SK-N-SH (cell line): ENCODE measurements at regions not wholly inside any gene's neighbourhood (a gene's known extent, or its start where the extent isn't known, plus 50 kb on each side); places are given as distances from the start of the nearest gene placed in this dataset.

Experiments
- CTCF ChIA-PET: fragments of 300-600, 350-600 bp; formaldehyde crosslinking; extraction: SDS; loops from one replicate; lab custom pipeline; 2021; lab: Yijun Ruan, JAX
- POLR2A ChIA-PET: fragments of 350-600 bp; sonication (Branson Sonifier 250); formaldehyde crosslinking; extraction: SDS; loops from one replicate; lab custom pipeline; 2020; ENCODE audit warnings: antibody characterized with exemption, inconsistent platforms; lab: Yijun Ruan, JAX
- DNase-seq: peaks from one replicate; pipeline ENCODE4 v3.0.0; 2012
- H2AFZ ChIP-seq: fragments of 200-600 bp; sonication (generic); 2 replicates; pipeline ENCODE4 v1.8.1; 2016; ENCODE audit warnings: antibody characterized with exemption, mild to moderate bottlenecking, low read depth
- H3F3A ChIP-seq: fragments of 200-600 bp; sonication (generic); replicated peaks from 2 replicates; pipeline ENCODE3; 2016; ENCODE audit warnings: antibody characterized with exemption, mild to moderate bottlenecking; ENCODE audit not compliant: insufficient read depth
- H3K27ac ChIP-seq, 2 experiments: fragments of 200-500 bp in 1 of 2; fragments of 200-600 bp in 1 of 2; sonication (Bioruptor generic) in 1 of 2; sonication (generic), shearing (Covaris generic) in 1 of 2; 2 replicates each; pipeline versions ENCODE4 v1.5.1 to v1.6.1; 2014 to 2016; ENCODE audit warnings: low read depth in 2 of 2, inconsistent platforms in 1 of 2, low read length in 1 of 2, mild to moderate bottlenecking in 1 of 2, mixed read lengths in 1 of 2
- H3K27me3 ChIP-seq: fragments of 200-600 bp; sonication (generic), shearing (Covaris generic); 2 replicates; pipeline ENCODE4 v1.6.1; 2016; ENCODE audit warnings: mixed run types; ENCODE audit not compliant: insufficient read depth
- H3K36me3 ChIP-seq, 2 experiments: fragments of 200-500 bp in 1 of 2; fragments of 200-600 bp in 1 of 2; sonication (Bioruptor generic) in 1 of 2; sonication (generic) in 1 of 2; replicated peaks in 1 of 2; 2 replicates each; pipeline versions ENCODE3 to v1.5.1; 2014 to 2016; ENCODE audit warnings: low read length in 1 of 2, mild to moderate bottlenecking in 1 of 2; ENCODE audit not compliant: insufficient read depth in 2 of 2, control insufficient read depth in 1 of 2
- H3K4me1 ChIP-seq, 2 experiments: fragments of 200-500 bp in 1 of 2; fragments of 200-600 bp in 1 of 2; sonication (Bioruptor generic) in 1 of 2; sonication (generic), shearing (Covaris generic) in 1 of 2; 2 replicates each; pipeline versions ENCODE4 v1.5.1 to v1.6.1; 2014 to 2016; ENCODE audit warnings: low read depth in 1 of 2, low read length in 1 of 2, mixed run types in 1 of 2; ENCODE audit not compliant: insufficient read depth in 2 of 2, control insufficient read depth in 1 of 2
- H3K4me2 ChIP-seq: fragments of 200-600 bp; sonication (generic), shearing (Covaris generic); 2 replicates; pipeline ENCODE4 v1.6.1; 2017; ENCODE audit warnings: mixed run types
- H3K4me3 ChIP-seq, 2 experiments: fragments of 200-500 bp in 1 of 2; fragments of 200-600 bp in 1 of 2; sonication (Bioruptor generic) in 1 of 2; sonication (generic), shearing (Covaris generic) in 1 of 2; 2 replicates each; pipeline versions ENCODE4 v1.5.1 to v1.8.1; 2014 to 2016; ENCODE audit warnings: low read depth in 2 of 2, inconsistent platforms in 1 of 2, low read length in 1 of 2, mild to moderate bottlenecking in 1 of 2, mixed read lengths in 1 of 2, moderate library complexity in 1 of 2
- H3K79me2 ChIP-seq: fragments of 200-600 bp; sonication (generic); 2 replicates; pipeline ENCODE4 v1.8.1; 2017; ENCODE audit warnings: mild to moderate bottlenecking; ENCODE audit not compliant: insufficient read depth
- H3K9ac ChIP-seq: fragments of 200-600 bp; sonication (generic); 2 replicates; pipeline ENCODE4 v1.6.1; 2017; ENCODE audit warnings: mixed run types
- H3K9me2 ChIP-seq: fragments of 200-600 bp; sonication (generic); 2 replicates; pipeline ENCODE4 v1.6.1; 2017; ENCODE audit warnings: mixed run types
- H3K9me3 ChIP-seq: fragments of 200-600 bp; sonication (generic); 2 replicates; pipeline ENCODE4 v1.6.1; 2017; ENCODE audit warnings: mixed run types, mild to moderate bottlenecking, moderate library complexity
- H4K20me1 ChIP-seq: fragments of 200-600 bp; sonication (generic); 2 replicates; pipeline ENCODE4 v1.6.1; 2017; ENCODE audit warnings: mild to moderate bottlenecking, mixed run types; ENCODE audit not compliant: insufficient read depth
- FOXM1 ChIP-seq: IDR thresholded peaks from 2 replicates; pipeline ENCODE4 v1.4.0; 2012; ENCODE audit warnings: low read depth, mild to moderate bottlenecking
- IRF3 ChIP-seq: fragments of 150-350 bp; IDR thresholded peaks from 2 replicates; pipeline ENCODE4 v1.6.1; 2016; ENCODE audit warnings: mild to moderate bottlenecking, low read depth, low read length
- MEF2A ChIP-seq: IDR thresholded peaks from 2 replicates; pipeline ENCODE4 v1.4.0; 2012; ENCODE audit warnings: low read depth, borderline replicate concordance
- POLR2AphosphoS5 ChIP-seq: IDR thresholded peaks from 2 replicates; pipeline ENCODE4 v1.6.1; 2012; ENCODE audit warnings: low read depth, low read length
- REST ChIP-seq: IDR thresholded peaks from 2 replicates; pipeline ENCODE4 v1.6.1; 2012; ENCODE audit warnings: mild to moderate bottlenecking, low read depth, low read length, moderate library complexity
- RXRA ChIP-seq: IDR thresholded peaks from 2 replicates; pipeline ENCODE4 v1.4.0; 2012; ENCODE audit warnings: low read depth, mild to moderate bottlenecking, borderline replicate concordance
- WGBS: methylation state at CpG from one replicate; pipeline ENCODE4 v1.1.6; 2017; ENCODE audit warnings: low lambda C conversion rate; 5-methylcytosine and 5-hydroxymethylcytosine counted together
- TF ChIP-seq, protein P1 (sequence below): IDR thresholded peaks from 2 replicates; pipeline ENCODE4 v1.4.0; 2012; ENCODE audit warnings: low read depth, borderline replicate concordance
- TF ChIP-seq, protein P2 (sequence below): fragments of 150-350 bp; IDR thresholded peaks from 2 replicates; pipeline ENCODE4 v1.6.1; 2017; ENCODE audit warnings: antibody characterized with exemption, low read length, low read depth, borderline replicate concordance
- TF ChIP-seq, protein P3 (sequence below): IDR thresholded peaks from 2 replicates; pipeline ENCODE4 v1.4.0; 2012; ENCODE audit warnings: low read depth
- TF ChIP-seq, protein P4 (sequence below): IDR thresholded peaks from 2 replicates; pipeline ENCODE4 v1.4.0; 2012; ENCODE audit warnings: low read depth, borderline replicate concordance

DNA sequence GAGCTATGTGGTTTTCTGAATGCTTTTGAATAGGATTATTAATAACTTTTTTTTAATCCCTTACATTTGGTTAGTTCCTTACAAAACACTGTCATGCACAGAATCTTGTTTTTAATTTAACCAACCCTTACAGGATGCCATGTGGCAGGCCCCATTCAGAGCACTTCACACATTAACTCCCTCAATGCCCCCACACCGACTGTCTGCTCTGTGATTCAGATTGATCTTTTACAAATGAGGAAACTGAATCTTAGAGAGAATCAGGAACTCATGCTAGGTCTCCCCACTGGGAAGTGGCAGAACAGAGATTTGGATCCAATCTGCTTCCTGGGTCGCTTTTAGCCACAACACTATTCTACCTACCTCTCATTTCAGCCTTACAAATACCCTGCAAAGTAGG, 195.8 kb upstream of the NPVF start:
- Histone ChIP-seq H3K9me2 (no peaks in the 10 kb centered on the region), H3K4me1 (peaks cover 0 to 2% of the 10 kb centered on the region in 2 experiments; a peak in 1 of 4 replicates), H3K36me3 (no peaks in the 10 kb centered on the region)
- POLR2A ChIA-PET: no interaction called here
- TF ChIP-seq REST (no peak), MEF2A (no peak), RXRA (no peak), FOXM1 (no peak), POLR2AphosphoS5 (no peak), IRF3 (no peak)
- TF ChIP-seq, protein P1, sequence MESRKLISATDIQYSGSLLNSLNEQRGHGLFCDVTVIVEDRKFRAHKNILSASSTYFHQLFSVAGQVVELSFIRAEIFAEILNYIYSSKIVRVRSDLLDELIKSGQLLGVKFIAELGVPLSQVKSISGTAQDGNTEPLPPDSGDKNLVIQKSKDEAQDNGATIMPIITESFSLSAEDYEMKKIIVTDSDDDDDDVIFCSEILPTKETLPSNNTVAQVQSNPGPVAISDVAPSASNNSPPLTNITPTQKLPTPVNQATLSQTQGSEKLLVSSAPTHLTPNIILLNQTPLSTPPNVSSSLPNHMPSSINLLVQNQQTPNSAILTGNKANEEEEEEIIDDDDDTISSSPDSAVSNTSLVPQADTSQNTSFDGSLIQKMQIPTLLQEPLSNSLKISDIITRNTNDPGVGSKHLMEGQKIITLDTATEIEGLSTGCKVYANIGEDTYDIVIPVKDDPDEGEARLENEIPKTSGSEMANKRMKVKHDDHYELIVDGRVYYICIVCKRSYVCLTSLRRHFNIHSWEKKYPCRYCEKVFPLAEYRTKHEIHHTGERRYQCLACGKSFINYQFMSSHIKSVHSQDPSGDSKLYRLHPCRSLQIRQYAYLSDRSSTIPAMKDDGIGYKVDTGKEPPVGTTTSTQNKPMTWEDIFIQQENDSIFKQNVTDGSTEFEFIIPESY: no peak
- TF ChIP-seq, protein P2, sequence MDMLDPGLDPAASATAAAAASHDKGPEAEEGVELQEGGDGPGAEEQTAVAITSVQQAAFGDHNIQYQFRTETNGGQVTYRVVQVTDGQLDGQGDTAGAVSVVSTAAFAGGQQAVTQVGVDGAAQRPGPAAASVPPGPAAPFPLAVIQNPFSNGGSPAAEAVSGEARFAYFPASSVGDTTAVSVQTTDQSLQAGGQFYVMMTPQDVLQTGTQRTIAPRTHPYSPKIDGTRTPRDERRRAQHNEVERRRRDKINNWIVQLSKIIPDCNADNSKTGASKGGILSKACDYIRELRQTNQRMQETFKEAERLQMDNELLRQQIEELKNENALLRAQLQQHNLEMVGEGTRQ: no peak
- TF ChIP-seq, protein P3, sequence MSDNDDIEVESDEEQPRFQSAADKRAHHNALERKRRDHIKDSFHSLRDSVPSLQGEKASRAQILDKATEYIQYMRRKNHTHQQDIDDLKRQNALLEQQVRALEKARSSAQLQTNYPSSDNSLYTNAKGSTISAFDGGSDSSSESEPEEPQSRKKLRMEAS: no peak
- TF ChIP-seq, protein P4, sequence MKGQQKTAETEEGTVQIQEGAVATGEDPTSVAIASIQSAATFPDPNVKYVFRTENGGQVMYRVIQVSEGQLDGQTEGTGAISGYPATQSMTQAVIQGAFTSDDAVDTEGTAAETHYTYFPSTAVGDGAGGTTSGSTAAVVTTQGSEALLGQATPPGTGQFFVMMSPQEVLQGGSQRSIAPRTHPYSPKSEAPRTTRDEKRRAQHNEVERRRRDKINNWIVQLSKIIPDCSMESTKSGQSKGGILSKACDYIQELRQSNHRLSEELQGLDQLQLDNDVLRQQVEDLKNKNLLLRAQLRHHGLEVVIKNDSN: no peak
- TF ChIP-seq, all 33 proteins: peak for 0
- H3F3A ChIP-seq: no peaks in the 10 kb centered on the region
- no peaks in the 10 kb centered on the region for H4K20me1 ChIP-seq
- no peak overlapping the region for H2AFZ ChIP-seq
- no peak overlapping the region for H3K4me3 ChIP-seq
- H3K9me3 ChIP-seq: no peaks in the 10 kb centered on the region
- H3K27ac ChIP-seq: no peak overlapping the region
- DNase-seq: no peak
- no peak overlapping the region for H3K4me2 ChIP-seq
- 12% methylated on average over 2 of the region's 2 CpGs for WGBS
- no peaks in the 10 kb centered on the region for H3K27me3 ChIP-seq
- H3K9ac ChIP-seq: no peak overlapping the region
- CTCF ChIA-PET: interaction anchor here (0.9 to 1.6 kb wide), 5 partner anchors 13 to 430 kb away, joined by 3 read pairs; no protein-coding TSS in a partner anchor
- H3K79me2 ChIP-seq: no peaks in the 10 kb centered on the region
